ENCODE measurements at regions not wholly inside any gene's neighbourhood (a gene's known extent, or its start where the extent isn't known, plus 50 kb on each side); places are given as distances from the start of the nearest gene placed in this dataset.

DNA sequence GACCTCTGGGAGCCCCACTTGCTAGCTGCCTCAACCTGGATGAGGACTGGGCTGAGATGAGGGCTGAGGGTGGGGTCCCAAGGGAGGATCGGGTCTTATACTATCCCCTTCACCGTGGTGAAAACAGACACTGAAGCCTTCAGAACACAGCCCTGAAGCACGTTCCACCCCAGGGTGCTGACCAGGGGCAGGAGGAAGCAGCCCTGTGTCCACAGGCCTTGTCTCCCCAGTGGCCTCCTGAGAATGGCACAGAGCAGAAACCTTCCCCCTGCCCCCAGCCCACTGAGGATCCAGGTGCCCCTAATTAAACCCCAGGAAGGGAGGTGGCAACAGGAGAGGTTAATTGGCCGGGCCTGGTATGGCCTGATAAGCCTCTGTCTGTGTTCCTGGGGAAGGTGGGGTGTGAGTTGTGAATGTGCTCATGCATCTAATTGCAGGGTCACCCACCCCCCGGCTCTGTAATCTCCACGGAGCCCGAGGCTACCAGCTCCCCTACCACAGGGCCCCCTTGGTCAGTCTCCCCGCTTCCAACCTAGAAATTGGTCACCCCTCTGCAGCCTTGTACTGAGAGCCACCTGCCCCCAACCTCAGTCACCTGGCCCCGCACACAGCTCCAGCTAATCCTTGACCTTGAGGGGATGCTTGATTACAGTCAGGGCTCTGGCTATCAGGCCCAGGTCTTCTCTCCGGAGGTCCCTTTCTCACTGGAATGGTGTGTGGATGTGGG lies 159.0 kb upstream of the UNC5B start:
- Histone ChIP-seq H3K27ac (no peak overlapping the region), H3K36me3 (no peaks in the 10 kb centered on the region), H3K9me3 (peaks cover 0 to 6% (median 0%) of the 10 kb centered on the region in 11 donors), H3K4me1 (peaks cover 0 to 9% (median 0%) of the 10 kb centered on the region in 9 donors), H3K27me3 (peaks cover 0 to 9% (median 0%) of the 10 kb centered on the region in 7 donors), H3K4me3 (no peak overlapping the region)
- intact Hi-C loops (cut with DNase I), result loop anchor here in 1 of 10 donors (10.0 kb wide), 1 partner anchor 119 kb away; no protein-coding TSS in a partner anchor
- ATAC-seq (peak in 1 of 8 donors; percentile 40), DNase-seq (no peak)
- TF ChIP-seq, protein P1, sequence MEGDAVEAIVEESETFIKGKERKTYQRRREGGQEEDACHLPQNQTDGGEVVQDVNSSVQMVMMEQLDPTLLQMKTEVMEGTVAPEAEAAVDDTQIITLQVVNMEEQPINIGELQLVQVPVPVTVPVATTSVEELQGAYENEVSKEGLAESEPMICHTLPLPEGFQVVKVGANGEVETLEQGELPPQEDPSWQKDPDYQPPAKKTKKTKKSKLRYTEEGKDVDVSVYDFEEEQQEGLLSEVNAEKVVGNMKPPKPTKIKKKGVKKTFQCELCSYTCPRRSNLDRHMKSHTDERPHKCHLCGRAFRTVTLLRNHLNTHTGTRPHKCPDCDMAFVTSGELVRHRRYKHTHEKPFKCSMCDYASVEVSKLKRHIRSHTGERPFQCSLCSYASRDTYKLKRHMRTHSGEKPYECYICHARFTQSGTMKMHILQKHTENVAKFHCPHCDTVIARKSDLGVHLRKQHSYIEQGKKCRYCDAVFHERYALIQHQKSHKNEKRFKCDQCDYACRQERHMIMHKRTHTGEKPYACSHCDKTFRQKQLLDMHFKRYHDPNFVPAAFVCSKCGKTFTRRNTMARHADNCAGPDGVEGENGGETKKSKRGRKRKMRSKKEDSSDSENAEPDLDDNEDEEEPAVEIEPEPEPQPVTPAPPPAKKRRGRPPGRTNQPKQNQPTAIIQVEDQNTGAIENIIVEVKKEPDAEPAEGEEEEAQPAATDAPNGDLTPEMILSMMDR (IDR thresholded peaks at IDR 0.05), result no peak
- whole genome bisulfite sequencing, 2 donors, result 73 to 75% methylated on average over 10 of the region's 10 CpGs

DNA sequence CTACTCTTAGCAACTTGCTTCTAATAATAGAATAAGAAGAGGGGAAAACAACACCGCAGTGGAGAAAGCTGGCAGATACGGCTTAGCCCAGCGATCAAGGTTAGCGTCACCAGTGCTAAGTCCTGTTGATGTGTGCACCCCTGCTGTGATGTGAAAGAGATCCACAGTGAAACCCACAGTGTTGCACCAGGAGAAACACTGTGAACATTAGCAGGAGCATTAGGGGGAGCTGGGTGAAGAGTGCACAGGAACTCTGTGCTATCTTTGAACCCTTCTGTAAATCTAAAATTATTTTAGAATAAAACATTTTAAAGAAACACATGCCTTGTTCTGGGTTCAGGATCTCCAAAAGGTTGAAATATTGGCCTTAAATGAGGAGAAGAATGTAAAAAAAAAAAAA lies 154.1 kb upstream of the UNC5B start:
- no peaks in the 10 kb centered on the region for H3K36me3 ChIP-seq
- TF ChIP-seq, protein P1 (IDR thresholded peaks at IDR 0.05), result no peak
- no peak overlapping the region for H3K4me3 ChIP-seq
- no peaks in the 10 kb centered on the region for H3K27me3 ChIP-seq
- intact Hi-C loops (cut with DNase I), result loop anchor here in 1 of 10 donors (10.0 kb wide), 1 partner anchor 124 kb away; no protein-coding TSS in a partner anchor
- H3K27ac ChIP-seq, result no peak overlapping the region
- peaks cover 0 to 23% (median 7%) of the 10 kb centered on the region in 9 donors for H3K4me1 ChIP-seq
- no peak for ATAC-seq
- no peak for DNase-seq
- WGBS, 2 donors, result 34 to 63% methylated on average over 4 of the region's 4 CpGs
- H3K9me3 ChIP-seq, result peaks cover 0 to 8% (median 0%) of the 10 kb centered on the region in 11 donors

DNA sequence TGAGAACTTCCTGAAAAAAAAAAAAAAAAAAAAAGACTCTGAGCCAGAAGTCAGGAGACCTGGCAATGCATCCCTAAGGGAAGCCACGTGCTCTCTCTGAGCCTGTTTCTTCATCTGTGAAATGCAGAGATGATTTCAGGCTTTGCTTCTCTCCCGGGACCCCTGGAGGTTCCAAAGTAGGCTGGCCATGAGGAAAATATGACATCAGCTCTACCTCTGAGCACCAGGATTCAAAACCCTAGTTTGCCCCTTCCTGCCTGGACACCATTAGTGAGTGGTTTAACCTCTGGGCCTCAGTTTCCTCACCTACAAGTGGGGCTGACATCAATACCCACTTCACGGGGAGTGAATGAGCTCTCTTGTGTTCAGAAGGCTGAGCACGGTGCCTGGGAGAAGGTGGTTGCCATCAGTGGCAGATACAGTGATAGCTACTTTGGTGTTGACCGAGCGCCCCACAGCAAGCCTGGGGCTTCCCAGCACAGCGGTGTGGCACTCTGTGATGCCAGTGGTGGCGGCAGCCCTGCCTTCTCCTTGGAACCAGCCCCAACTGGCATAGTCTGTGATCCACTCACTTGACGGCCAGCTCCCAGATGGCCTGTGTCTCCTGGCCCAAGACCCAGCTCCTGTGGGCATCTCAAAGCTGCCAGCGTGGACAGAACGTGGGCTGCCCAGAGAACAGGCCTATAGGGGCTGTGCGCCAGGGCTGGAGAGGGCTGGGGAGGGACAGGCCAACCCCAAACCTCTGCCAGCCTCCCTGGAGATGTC lies 153.1 kb upstream of the UNC5B start:
- TF ChIP-seq, protein P1 (IDR thresholded peaks at IDR 0.05), result no peak
- peaks cover 0 to 28% (median 11%) of the 10 kb centered on the region in 9 donors for H3K4me1 ChIP-seq
- ATAC-seq, result peak; percentile 25 to 68 (median 44)
- H3K27me3 ChIP-seq, result no peaks in the 10 kb centered on the region
- no peak overlapping the region for H3K27ac ChIP-seq
- H3K9me3 ChIP-seq, result peaks cover 0 to 8% (median 0%) of the 10 kb centered on the region in 11 donors
- 63 to 77% methylated on average over 12 of the region's 12 CpGs for WGBS, 2 donors
- no peaks in the 10 kb centered on the region for H3K36me3 ChIP-seq
- no peak overlapping the region for H3K4me3 ChIP-seq
- intact Hi-C loops (cut with DNase I), result loop anchor here in 1 of 10 donors (10.0 kb wide), 1 partner anchor 124 kb away; no protein-coding TSS in a partner anchor
- peak in 1 of 2 donors; percentile 48 for DNase-seq

DNA sequence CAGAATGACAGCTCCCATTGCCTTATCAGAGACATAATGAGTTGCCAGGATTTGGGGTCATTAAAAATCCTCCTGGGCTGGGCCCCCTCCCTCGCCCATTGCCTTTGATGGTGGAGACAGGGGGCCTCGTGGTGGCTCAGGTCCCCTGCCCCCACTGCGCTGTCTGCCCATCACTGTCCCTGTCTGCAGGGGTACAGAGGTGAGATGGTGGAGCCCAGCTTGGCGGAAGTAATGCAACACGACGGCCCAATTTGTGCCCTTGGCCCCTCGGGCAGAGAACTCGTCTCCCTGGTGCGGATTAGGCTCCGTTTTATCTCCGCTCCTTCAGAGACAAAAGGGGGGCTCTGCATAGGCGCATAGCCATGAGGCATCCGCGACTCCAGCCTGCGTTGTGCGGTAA lies 152.4 kb upstream of the UNC5B start:
- intact Hi-C loops (cut with DNase I), result loop anchor here in 4 of 10 donors (5.0 to 10.0 kb wide), 4 partner anchors 125 to 145 kb away; no protein-coding TSS in a partner anchor
- 80 to 84% methylated on average over 16 of the region's 16 CpGs for WGBS, 2 donors
- no peak overlapping the region for H3K27ac ChIP-seq

More for the DNA sequence above, 152.4 kb upstream of the UNC5B start:
- DNase-seq, result no peak
- TF ChIP-seq, protein P1 (IDR thresholded peaks at IDR 0.05), result no peak
- no peaks in the 10 kb centered on the region for H3K27me3 ChIP-seq
- no peaks in the 10 kb centered on the region for H3K36me3 ChIP-seq
- peaks cover 2 to 35% (median 18%) of the 10 kb centered on the region in 9 donors for H3K4me1 ChIP-seq
- ATAC-seq, result no peak
- no peak overlapping the region for H3K4me3 ChIP-seq
- H3K9me3 ChIP-seq, result peaks cover 0 to 7% (median 0%) of the 10 kb centered on the region in 11 donors

Measured in heart right ventricle (tissue), 16 donors.